HG02938 (cell line): ENCODE measurements at regions not wholly inside any gene's neighbourhood (a gene's known extent, or its start where the extent isn't known, plus 50 kb on each side); places are given as distances from the start of the nearest gene placed in this dataset.
"Not testable (repeated sequence)": the region's sequence is repeated elsewhere in the genome, so short reads cannot be mapped to it uniquely, and the experiment has no call there.

Experiments
- ATAC-seq: cut with Tn5 transposase; IDR thresholded peaks from one replicate; pipeline ENCODE4 v1.9.1; 2021; ENCODE audit warnings: mild to moderate bottlenecking, moderate library complexity; ENCODE audit not compliant: unreplicated experiment

- no peak for ATAC-seq
Observed at GRCh38 chr6:140445474-140446004, 1071.1 kb upstream of the CITED2 start.

- ATAC-seq = not testable (repeated sequence)
Observed at GRCh38 chr6:140443112-140443511, 1068.7 kb upstream of the CITED2 start.

GRCh38 chr6:140441256-140441655, 1066.8 kb upstream of the CITED2 start:
- ATAC-seq = no peak

- no peak for ATAC-seq
Observed at GRCh38 chr6:140440223-140440835, 1065.9 kb upstream of the CITED2 start.

- ATAC-seq = no peak
Observed at GRCh38 chr6:140438346-140438735, 1063.9 kb upstream of the CITED2 start.

- ATAC-seq = no peak
Observed at GRCh38 chr6:140437619-140438345, 1063.3 kb upstream of the CITED2 start.

GRCh38 chr6:140436023-140436811, 1061.8 kb upstream of the CITED2 start:
- no peak for ATAC-seq

GRCh38 chr6:140434761-140435160, 1060.3 kb upstream of the CITED2 start:
- ATAC-seq = no peak

GRCh38 chr6:140433072-140433471, 1058.6 kb upstream of the CITED2 start:
- ATAC-seq = no peak

GRCh38 chr6:140427842-140428241, 1053.4 kb upstream of the CITED2 start:
- no peak for ATAC-seq

- ATAC-seq = no peak
Observed at GRCh38 chr6:140414966-140415620, 1040.6 kb upstream of the CITED2 start.

- no peak for ATAC-seq
Observed at GRCh38 chr6:140403020-140403419, 1028.6 kb upstream of the CITED2 start.

GRCh38 chr6:140401761-140402160, 1027.3 kb upstream of the CITED2 start:
- ATAC-seq = no peak

GRCh38 chr6:140398076-140398475, 1023.6 kb upstream of the CITED2 start:
- no peak for ATAC-seq

GRCh38 chr6:140397106-140397505, 1022.7 kb upstream of the CITED2 start:
- ATAC-seq = no peak

GRCh38 chr6:140393665-140394540, 1019.5 kb upstream of the CITED2 start:
- ATAC-seq = no peak

GRCh38 chr6:140388815-140389214, 1014.4 kb upstream of the CITED2 start:
- ATAC-seq = no peak

GRCh38 chr6:140388192-140388802, 1013.8 kb upstream of the CITED2 start:
- no peak for ATAC-seq

- no peak for ATAC-seq
Observed at GRCh38 chr6:140385679-140386078, 1011.2 kb upstream of the CITED2 start.

GRCh38 chr6:140382355-140382754, 1007.9 kb upstream of the CITED2 start:
- no peak for ATAC-seq
